Endodermal cell (in vitro differentiated cells): ENCODE measurements at regions not wholly inside any gene's neighbourhood (a gene's known extent, or its start where the extent isn't known, plus 50 kb on each side); places are given as distances from the start of the nearest gene placed in this dataset.

Experiments used
- DNase-seq: peaks from one replicate; pipeline ENCODE4 v3.0.0-alpha.2; 2017
- H3K27ac ChIP-seq: 2 replicates; pipeline ENCODE4 v1.5.1; 2013; ENCODE audit warnings: mild to moderate bottlenecking, low read depth, low read length, moderate library complexity
- H3K27me3 ChIP-seq: 2 replicates; pipeline ENCODE4 v1.6.1; 2013; ENCODE audit warnings: mild to moderate bottlenecking, low read length, moderate library complexity; ENCODE audit not compliant: insufficient read depth, control insufficient read depth, poor library complexity, severe bottlenecking
- H3K36me3 ChIP-seq: 2 replicates; pipeline ENCODE4 v1.7.0; 2013; ENCODE audit warnings: mild to moderate bottlenecking, low read length, moderate library complexity; ENCODE audit not compliant: control insufficient read depth, insufficient read depth
- H3K4me1 ChIP-seq: one replicate; pipeline ENCODE4 v1.7.0; 2013; ENCODE audit warnings: low read length; ENCODE audit not compliant: control insufficient read depth, insufficient read depth
- H3K4me3 ChIP-seq: 2 replicates; pipeline ENCODE4 v1.5.1; 2013; ENCODE audit warnings: mild to moderate bottlenecking, low read length, moderate library complexity
- H3K9ac ChIP-seq: 2 replicates; pipeline ENCODE4 v1.6.1; 2013; ENCODE audit warnings: mild to moderate bottlenecking, low read length, moderate library complexity; ENCODE audit not compliant: poor library complexity, severe bottlenecking; ENCODE audit errors: extremely low read depth
- H3K9me3 ChIP-seq: 2 replicates; pipeline ENCODE4 v1.6.1; 2013; ENCODE audit warnings: mild to moderate bottlenecking, low read length, moderate library complexity; ENCODE audit not compliant: control insufficient read depth
- H3K27ac Mint-ChIP-seq: 2 replicates; pipeline ENCODE4 v1.8.0; 2020; ENCODE audit warnings: mixed read lengths
- H3K27me3 Mint-ChIP-seq: 2 replicates; pipeline ENCODE4 v1.8.0; 2021; ENCODE audit warnings: mild to moderate bottlenecking, mixed read lengths; ENCODE audit not compliant: insufficient read depth
- H3K36me3 Mint-ChIP-seq: 2 replicates; pipeline ENCODE4 v1.8.0; 2020; ENCODE audit warnings: low read depth, mixed read lengths
- H3K4me1 Mint-ChIP-seq: 2 replicates; pipeline ENCODE4 v1.8.0; 2020; ENCODE audit warnings: mixed read lengths
- H3K4me3 Mint-ChIP-seq: 2 replicates; pipeline ENCODE4 v1.8.0; 2020; ENCODE audit warnings: mild to moderate bottlenecking, moderate library complexity, mixed read lengths
- H3K9me3 Mint-ChIP-seq: 2 replicates; pipeline ENCODE4 v1.8.0; 2020; ENCODE audit warnings: mild to moderate bottlenecking, mixed read lengths
- CTCF ChIP-seq: fragments of 200-600 bp; sonication (generic); conservative IDR thresholded peaks from 2 replicates; pipeline ENCODE4 v1.5.0; 2021; ENCODE audit warnings: antibody characterized with exemption, mild to moderate bottlenecking
- WGBS, 2 experiments: methylation state at CpG; one replicate each; pipeline versions ENCODE4 v1.1.5 to v1.1.7; 2013; ENCODE audit warnings: missing lambda C conversion rate in 2 of 2, mixed read lengths in 1 of 2; ENCODE audit not compliant: insufficient coverage in 1 of 2, insufficient read length in 1 of 2; 5-methylcytosine and 5-hydroxymethylcytosine counted together

- TF ChIP-seq CTCF, result no peak
- DNase-seq, result no peak
- H3K4me1 Mint-ChIP-seq, result no peaks in the 10 kb centered on the region
- H3K27ac ChIP-seq, result no peak overlapping the region
- H3K36me3 ChIP-seq, result peaks cover 97% of the 10 kb centered on the region
- H3K27ac Mint-ChIP-seq, result no peak overlapping the region
- peaks cover 97% of the 10 kb centered on the region for H3K36me3 Mint-ChIP-seq
- peak overlapping the region; percentile 72 for H3K4me3 ChIP-seq
- H3K4me1 ChIP-seq, result no peaks in the 10 kb centered on the region
- no peak overlapping the region for H3K9ac ChIP-seq
- no peak overlapping the region for H3K4me3 Mint-ChIP-seq
- H3K27me3 ChIP-seq, result no peaks in the 10 kb centered on the region
- no peaks in the 10 kb centered on the region for H3K27me3 Mint-ChIP-seq
- H3K9me3 ChIP-seq, result peaks cover 98% of the 10 kb centered on the region
- 85 to 89% methylated on average over 8 to 13 of the region's 13 CpGs for WGBS, 2 experiments
- peaks cover 97% of the 10 kb centered on the region for H3K9me3 Mint-ChIP-seq
Observed at GRCh38 chr15:25051399-25052154, 96.8 kb downstream of the SNRPN start.

- no peak for DNase-seq
- peaks cover 97% of the 10 kb centered on the region for H3K36me3 Mint-ChIP-seq
- H3K4me3 Mint-ChIP-seq, result no peak overlapping the region
Observed at GRCh38 chr15:25052191-25052999, 97.6 kb downstream of the SNRPN start.

More at GRCh38 chr15:25052191-25052999, 97.6 kb downstream of the SNRPN start:
- Mint-ChIP-seq H3K27ac (no peak overlapping the region), H3K4me1 (no peaks in the 10 kb centered on the region), H3K27me3 (no peaks in the 10 kb centered on the region), H3K9me3 (peaks cover 97% of the 10 kb centered on the region)
- H3K4me1 ChIP-seq, result no peaks in the 10 kb centered on the region
- 85 to 87% methylated on average over 13 to 14 of the region's 14 CpGs for WGBS, 2 experiments
- H3K4me3 ChIP-seq, result peak overlapping the region; percentile 72
- H3K9me3 ChIP-seq, result peaks cover 98% of the 10 kb centered on the region
- TF ChIP-seq CTCF, result no peak
- peaks cover 97% of the 10 kb centered on the region for H3K36me3 ChIP-seq
- no peaks in the 10 kb centered on the region for H3K27me3 ChIP-seq
- no peak overlapping the region for H3K27ac ChIP-seq
- H3K9ac ChIP-seq, result no peak overlapping the region
